ENCODE measurements at regions not wholly inside any gene's neighbourhood (a gene's known extent, or its start where the extent isn't known, plus 50 kb on each side); places are given as distances from the start of the nearest gene placed in this dataset.
A peak's percentile ranks its signal among the peaks of the same experiment; 100 is the strongest.
"Not testable (repeated sequence)": the region's sequence is repeated elsewhere in the genome, so short reads cannot be mapped to it uniquely, and the experiment has no call there.

GRCh38 chr3:162729686-162730085 lies 1233.1 kb downstream of the OTOL1 start:
- H3K36me3 Mint-ChIP-seq, result no peaks in the 10 kb centered on the region
- DNase-seq (ENCODE audit: low spot score in 2 of 2, unreplicated experiment in 2 of 2), result no peak
- TF ChIP-seq CTCF (IDR thresholded peaks at IDR 0.05; ENCODE audit: unreplicated experiment), result no peak
- H3K27me3 Mint-ChIP-seq (ENCODE audit: low read depth), result no peaks in the 10 kb centered on the region
- no peak overlapping the region for H3K27ac Mint-ChIP-seq
- no peaks in the 10 kb centered on the region for H3K4me1 Mint-ChIP-seq
- no peak overlapping the region for H3K4me3 Mint-ChIP-seq
- H3K9me3 Mint-ChIP-seq, result peaks cover 17% of the 10 kb centered on the region

- not testable (repeated sequence) for H3K4me1 Mint-ChIP-seq; H3K27me3 Mint-ChIP-seq (ENCODE audit: low read depth); H3K4me3 Mint-ChIP-seq; DNase-seq (ENCODE audit: low spot score in 2 of 2, unreplicated experiment in 2 of 2); H3K36me3 Mint-ChIP-seq; H3K27ac Mint-ChIP-seq
- H3K9me3 Mint-ChIP-seq, result peaks cover 17% of the 10 kb centered on the region
Observed at GRCh38 chr3:162731961-162732360, 1235.4 kb downstream of the OTOL1 start.

- no peak for DNase-seq (ENCODE audit: low spot score in 2 of 2, unreplicated experiment in 2 of 2)
- H3K27ac Mint-ChIP-seq, result no peak overlapping the region
- peaks cover 23% of the 10 kb centered on the region for H3K4me1 Mint-ChIP-seq
- no peaks in the 10 kb centered on the region for H3K27me3 Mint-ChIP-seq (ENCODE audit: low read depth)
- no peaks in the 10 kb centered on the region for H3K36me3 Mint-ChIP-seq
- no peak for TF ChIP-seq CTCF (IDR thresholded peaks at IDR 0.05; ENCODE audit: unreplicated experiment)
- no peaks in the 10 kb centered on the region for H3K9me3 Mint-ChIP-seq
- H3K4me3 Mint-ChIP-seq, result no peak overlapping the region
Observed at GRCh38 chr3:162738784-162739183, 1242.2 kb downstream of the OTOL1 start.

- no peak for DNase-seq (ENCODE audit: low spot score in 2 of 2, unreplicated experiment in 2 of 2)
- H3K36me3 Mint-ChIP-seq, result peaks cover 2% of the 10 kb centered on the region
- peaks cover 13% of the 10 kb centered on the region for H3K9me3 Mint-ChIP-seq
- H3K27ac Mint-ChIP-seq, result peak overlapping the region; percentile 21
- H3K4me1 Mint-ChIP-seq, result peaks cover 23% of the 10 kb centered on the region
- no peaks in the 10 kb centered on the region for H3K27me3 Mint-ChIP-seq (ENCODE audit: low read depth)
- H3K4me3 Mint-ChIP-seq, result no peak overlapping the region
- no peak for TF ChIP-seq CTCF (IDR thresholded peaks at IDR 0.05; ENCODE audit: unreplicated experiment)
Observed at GRCh38 chr3:162740941-162741596, 1244.5 kb downstream of the OTOL1 start.

GRCh38 chr3:162742159-162742717 lies 1245.6 kb downstream of the OTOL1 start:
- peaks cover 4% of the 10 kb centered on the region for H3K36me3 Mint-ChIP-seq
- peaks cover 18% of the 10 kb centered on the region for H3K9me3 Mint-ChIP-seq
- H3K27ac Mint-ChIP-seq, result peak overlapping the region; percentile 8
- peaks cover 23% of the 10 kb centered on the region for H3K4me1 Mint-ChIP-seq
- no peak for TF ChIP-seq CTCF (IDR thresholded peaks at IDR 0.05; ENCODE audit: unreplicated experiment)
- no peak overlapping the region for H3K4me3 Mint-ChIP-seq
- no peaks in the 10 kb centered on the region for H3K27me3 Mint-ChIP-seq (ENCODE audit: low read depth)
- DNase-seq (ENCODE audit: low spot score in 2 of 2, unreplicated experiment in 2 of 2), result no peak

GRCh38 chr3:162743091-162743490 lies 1246.5 kb downstream of the OTOL1 start:
- DNase-seq (ENCODE audit: low spot score in 2 of 2, unreplicated experiment in 2 of 2), result no peak
- Mint-ChIP-seq H3K4me3 (no peak overlapping the region), H3K27ac (peak overlapping the region; percentile 43), H3K27me3 (ENCODE audit: low read depth) (no peaks in the 10 kb centered on the region), H3K9me3 (peaks cover 26% of the 10 kb centered on the region), H3K4me1 (peaks cover 23% of the 10 kb centered on the region), H3K36me3 (peaks cover 8% of the 10 kb centered on the region)
- no peak for TF ChIP-seq CTCF (IDR thresholded peaks at IDR 0.05; ENCODE audit: unreplicated experiment)

All from mesothelial cell of epicardium (in vitro differentiated cells).